GM12874 (cell line): ENCODE measurements at regions not wholly inside any gene's neighbourhood (a gene's known extent, or its start where the extent isn't known, plus 50 kb on each side); places are given as distances from the start of the nearest gene placed in this dataset.

Experiments used
- CTCF ChIP-seq: IDR thresholded peaks from 2 replicates; pipeline ENCODE4 v1.5.1; 2011; ENCODE audit warnings: low read depth, mild to moderate bottlenecking, control low read depth, low read length, moderate library complexity; ENCODE audit not compliant: insufficient read depth

GRCh38 chr21:35658242-35658641 is 402.1 kb downstream of the SETD4 start:
- TF ChIP-seq CTCF: no peak

DNA sequence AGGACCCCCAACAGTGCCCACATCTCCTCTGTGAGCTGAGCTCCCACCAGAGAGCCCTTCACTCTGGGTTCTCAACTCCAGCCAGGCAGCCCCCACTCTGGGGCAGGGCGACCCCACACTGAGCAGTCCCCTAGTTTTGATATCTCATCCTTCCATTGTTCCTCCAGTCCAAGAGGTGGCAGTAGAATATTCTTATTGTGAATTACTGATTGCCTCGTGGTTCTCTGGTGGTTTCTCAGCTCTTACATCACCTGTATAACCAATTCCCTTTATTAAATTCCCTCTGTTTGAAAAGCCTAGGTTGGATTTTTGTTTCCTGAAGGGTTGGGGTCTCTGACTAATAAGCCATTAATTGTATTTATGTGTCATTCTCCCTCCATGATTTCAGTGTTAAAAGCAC is 407.5 kb downstream of the SETD4 start:
- TF ChIP-seq CTCF: no peak

GRCh38 chr21:35652196-35652595 is 408.1 kb downstream of the SETD4 start:
- no peak for TF ChIP-seq CTCF

- no peak for TF ChIP-seq CTCF
Observed at GRCh38 chr21:35651196-35651595, 409.1 kb downstream of the SETD4 start.

DNA sequence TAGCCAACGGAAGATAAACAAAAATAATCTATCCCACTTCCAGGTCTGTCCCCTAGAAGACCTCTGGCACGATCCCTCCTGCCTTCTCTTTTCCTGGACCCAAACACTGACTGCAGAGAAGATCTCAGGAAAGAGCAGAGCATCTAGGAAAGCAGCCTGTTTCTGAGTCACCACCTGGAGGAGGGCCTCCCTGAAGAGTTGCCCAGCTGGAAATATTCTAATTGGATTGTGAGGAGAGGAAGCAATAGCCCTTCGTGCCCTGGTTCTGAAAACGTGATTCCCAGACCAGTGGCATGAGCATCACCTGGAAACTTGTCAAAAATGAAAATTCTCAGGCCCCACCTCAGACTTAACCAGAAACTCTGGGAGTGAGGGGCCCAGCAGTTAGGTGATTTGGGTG is 411.1 kb downstream of the SETD4 start:
- no peak for TF ChIP-seq CTCF

DNA sequence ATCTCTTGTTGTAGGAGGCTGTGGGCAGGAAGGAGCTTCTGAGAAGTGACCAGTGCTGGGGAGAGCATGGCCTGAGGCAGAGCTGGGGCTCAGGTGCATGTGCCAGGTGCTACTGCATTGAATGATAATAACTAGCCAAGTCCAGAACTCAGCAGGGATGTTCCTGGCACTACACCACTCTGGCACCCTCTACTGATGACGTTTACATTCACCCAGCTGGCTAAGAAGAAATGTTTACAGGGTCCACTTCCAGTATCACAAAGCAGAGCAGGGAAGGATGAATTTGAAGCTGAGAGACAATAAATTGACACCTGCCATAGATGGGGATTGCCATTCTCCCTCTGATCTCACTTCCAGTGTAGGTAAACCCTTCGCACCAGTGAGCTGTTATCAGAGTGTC is 411.8 kb downstream of the SETD4 start:
- TF ChIP-seq CTCF: no peak

- no peak for TF ChIP-seq CTCF
Observed at GRCh38 chr21:35646606-35647005, 413.7 kb downstream of the SETD4 start.

- no peak for TF ChIP-seq CTCF
Observed at GRCh38 chr21:35645991-35646390, 414.3 kb downstream of the SETD4 start.
